Heart right ventricle (tissue), 16 donors: ENCODE measurements at regions not wholly inside any gene's neighbourhood (a gene's known extent, or its start where the extent isn't known, plus 50 kb on each side); places are given as distances from the start of the nearest gene placed in this dataset.

ENCODE experiments used
- ATAC-seq, 8 donors: fragments of 200-7000 bp; cut with Tn5 transposase; one replicate each; pipeline ENCODE4 v1.9.1; 2020; ENCODE audit warnings: mild to moderate bottlenecking in 8 of 8, moderate library complexity in 8 of 8, moderate number of reproducible peaks in 1 of 8
- DNase-seq, 2 donors: peaks; one replicate each; pipeline ENCODE4 v3.0.0-alpha.2; 2020
- H3K27ac ChIP-seq, 10 donors: fragments of 200-600 bp; sonication (generic) in 2 of 10; one replicate each; pipeline versions ENCODE4 v1.5.0 to v1.8.0; 2020 to 2022; ENCODE audit warnings: mild to moderate bottlenecking in 3 of 10
- H3K27me3 ChIP-seq, 7 donors: fragments of 200-600 bp; one replicate each; pipeline ENCODE4 v1.8.0; 2021 to 2022; ENCODE audit warnings: mild to moderate bottlenecking in 2 of 7
- H3K36me3 ChIP-seq, 9 donors: fragments of 200-600 bp; sonication (generic) in 1 of 9; one replicate each; pipeline versions ENCODE4 v1.5.0 to v1.8.0; 2020 to 2022; ENCODE audit warnings: mild to moderate bottlenecking in 2 of 9
- H3K4me1 ChIP-seq, 9 donors: fragments of 200-600 bp; sonication (generic) in 1 of 9; one replicate each; pipeline versions ENCODE4 v1.5.0 to v1.8.0; 2020 to 2022; ENCODE audit warnings: mild to moderate bottlenecking in 4 of 9
- H3K4me3 ChIP-seq, 10 donors: fragments of 200-600 bp; sonication (generic) in 2 of 10; one replicate each; pipeline versions ENCODE4 v1.5.0 to v1.8.0; 2020 to 2022; ENCODE audit warnings: mild to moderate bottlenecking in 7 of 10, moderate library complexity in 2 of 10
- H3K9me3 ChIP-seq, 11 donors: fragments of 200-600 bp in 10 of 11; sonication (generic) in 2 of 11; one replicate each; pipeline versions ENCODE4 v1.5.0 to v1.8.0; 2013 to 2022; ENCODE audit warnings: mild to moderate bottlenecking in 2 of 11, control low read depth in 1 of 11, moderate library complexity in 1 of 11
- WGBS, 2 donors: extraction: QIAGEN DNeasy Blood & Tissue Kit; methylation state at CpG; one replicate each; pipeline ENCODE4 v1.1.7; 2013; ENCODE audit warnings: inconsistent platforms in 1 of 2; 5-methylcytosine and 5-hydroxymethylcytosine counted together
- intact Hi-C, 10 donors: fragments of 100-400 bp; cut with DNase I; formaldehyde crosslinking; loops; one replicate each; pipeline versions ENCODE4 v1.11.1 to v1.14.2; 2022
- TF ChIP-seq, protein P1 (sequence below), 9 donors: fragments of 200-600 bp; sonication (generic) in 2 of 9; IDR thresholded peaks; one replicate each; pipeline versions ENCODE4 v1.5.0 to v1.8.0; 2021 to 2022; ENCODE audit warnings: antibody characterized with exemption in 9 of 9, mild to moderate bottlenecking in 5 of 9, moderate library complexity in 1 of 9
- donor health status: Arrhythmogenic right ventricular cardiomyopathy.
- donor health status: ischemic (EF 13 %, LVEDD 7.1; RV severe dilation, severe dysfunction).
- donor health status: healthy with polysubstance abuse.
- donor health status: DM: no; HTN: yes; CAD: no.
- donor health status: DM: no; HTN: no; CAD: no.
- donor health status: ischemic (EF 25% LVEDD 6.9; RV normal size, moderate dysfunction).
- donor health status: ischemic (EF 25% LVEDD 5.7; RV mildly dilated, moderate dysfunction).
- donor health status: healthy.
- donor health status: DM: yes; HTN: yes; CAD: no.
- donor health status: Ischemic cardiomyopathy.
- donor health status: ischemic (EF 35%, LVEDD 5.7; RV mildly dilated, moderate dysfunction).
- donor health status: nonischemic (EF 11% LVEDD 7.7; RV severe dilation, severe dysfunction).
- donor health status: DM: yes; HTN: yes; CAD: no.
- donor health status: PGD.
- donor health status: ischemic (EF 29% LVEDD 5.4; RV normal size, mild dysfunction).
- donor health status: nonischemic (EF 23%, LVEDD 6.1; RV moderate dilation, normal function).

DNA sequence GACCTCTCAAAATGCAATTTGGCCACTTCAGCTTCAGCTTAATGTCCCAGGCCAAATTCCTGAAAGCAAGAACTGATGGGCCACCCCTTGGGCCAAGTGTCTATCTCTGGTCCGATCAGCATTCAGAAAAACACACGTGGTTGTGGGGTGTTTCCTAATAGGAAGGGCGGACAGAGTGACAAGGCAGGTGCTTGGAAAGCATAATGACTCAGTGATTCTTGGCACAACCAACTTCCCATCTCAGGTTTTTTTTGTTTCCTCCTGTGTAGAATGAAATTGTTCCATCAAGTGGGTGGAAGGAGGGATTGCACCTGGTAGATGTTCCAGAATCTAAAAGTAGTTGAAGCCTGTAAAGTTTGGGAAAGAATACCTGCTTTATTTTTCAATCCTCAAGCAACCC is 155.6 kb downstream of the HS3ST2 start:
- H3K9me3 ChIP-seq: no peaks in the 10 kb centered on the region
- H3K36me3 ChIP-seq: no peaks in the 10 kb centered on the region
- WGBS, 2 donors: 43 to 52% methylated on average over 3 of the region's 3 CpGs
- H3K27me3 ChIP-seq: peaks cover 0 to 12% (median under 1%) of the 10 kb centered on the region in 7 donors
- H3K4me3 ChIP-seq: no peak overlapping the region
- DNase-seq (no peak), ATAC-seq (peak in 6 of 8 donors; percentile 27 to 75 (median 70))
- H3K4me1 ChIP-seq: peaks cover 0 to 27% (median 14%) of the 10 kb centered on the region in 9 donors
- TF ChIP-seq, protein P1, sequence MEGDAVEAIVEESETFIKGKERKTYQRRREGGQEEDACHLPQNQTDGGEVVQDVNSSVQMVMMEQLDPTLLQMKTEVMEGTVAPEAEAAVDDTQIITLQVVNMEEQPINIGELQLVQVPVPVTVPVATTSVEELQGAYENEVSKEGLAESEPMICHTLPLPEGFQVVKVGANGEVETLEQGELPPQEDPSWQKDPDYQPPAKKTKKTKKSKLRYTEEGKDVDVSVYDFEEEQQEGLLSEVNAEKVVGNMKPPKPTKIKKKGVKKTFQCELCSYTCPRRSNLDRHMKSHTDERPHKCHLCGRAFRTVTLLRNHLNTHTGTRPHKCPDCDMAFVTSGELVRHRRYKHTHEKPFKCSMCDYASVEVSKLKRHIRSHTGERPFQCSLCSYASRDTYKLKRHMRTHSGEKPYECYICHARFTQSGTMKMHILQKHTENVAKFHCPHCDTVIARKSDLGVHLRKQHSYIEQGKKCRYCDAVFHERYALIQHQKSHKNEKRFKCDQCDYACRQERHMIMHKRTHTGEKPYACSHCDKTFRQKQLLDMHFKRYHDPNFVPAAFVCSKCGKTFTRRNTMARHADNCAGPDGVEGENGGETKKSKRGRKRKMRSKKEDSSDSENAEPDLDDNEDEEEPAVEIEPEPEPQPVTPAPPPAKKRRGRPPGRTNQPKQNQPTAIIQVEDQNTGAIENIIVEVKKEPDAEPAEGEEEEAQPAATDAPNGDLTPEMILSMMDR (IDR thresholded peaks at IDR 0.05): peak in 5 of 9 donors; percentile 8 to 14 (median 13)
- H3K27ac ChIP-seq: peak overlapping the region in 1 of 10 donors; percentile 2
- intact Hi-C loops: no loop called here

DNA sequence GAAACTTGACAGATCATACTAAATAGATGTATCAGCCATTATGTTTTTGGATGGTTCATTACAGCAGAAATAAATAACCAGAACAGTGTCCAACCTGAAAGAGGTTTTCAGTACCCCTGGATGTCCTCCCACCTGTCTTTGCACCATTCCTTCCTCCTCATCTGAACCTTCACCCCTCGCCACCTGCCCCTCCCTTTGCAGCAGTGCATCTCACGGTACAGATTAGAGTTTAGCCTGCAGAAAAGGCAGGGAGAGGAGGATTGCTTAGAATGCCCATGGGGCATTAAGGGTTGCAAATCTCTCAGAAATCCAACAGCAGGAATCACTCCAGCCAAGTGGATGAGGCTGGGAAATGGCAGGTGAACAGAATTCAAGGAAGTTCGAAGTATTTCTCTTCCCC is 155.0 kb downstream of the HS3ST2 start:
- Histone ChIP-seq H3K27me3 (peaks cover 0 to 9% (median 0%) of the 10 kb centered on the region in 7 donors), H3K4me1 (peaks cover 0 to 27% (median 14%) of the 10 kb centered on the region in 9 donors), H3K9me3 (no peaks in the 10 kb centered on the region), H3K36me3 (no peaks in the 10 kb centered on the region), H3K27ac (no peak overlapping the region), H3K4me3 (no peak overlapping the region)
- DNase-seq (no peak), ATAC-seq (no peak)
- WGBS, 2 donors: 32 to 53% methylated on average over 3 of the region's 3 CpGs
- TF ChIP-seq, protein P1 (IDR thresholded peaks at IDR 0.05): no peak
- intact Hi-C loops: no loop called here

DNA sequence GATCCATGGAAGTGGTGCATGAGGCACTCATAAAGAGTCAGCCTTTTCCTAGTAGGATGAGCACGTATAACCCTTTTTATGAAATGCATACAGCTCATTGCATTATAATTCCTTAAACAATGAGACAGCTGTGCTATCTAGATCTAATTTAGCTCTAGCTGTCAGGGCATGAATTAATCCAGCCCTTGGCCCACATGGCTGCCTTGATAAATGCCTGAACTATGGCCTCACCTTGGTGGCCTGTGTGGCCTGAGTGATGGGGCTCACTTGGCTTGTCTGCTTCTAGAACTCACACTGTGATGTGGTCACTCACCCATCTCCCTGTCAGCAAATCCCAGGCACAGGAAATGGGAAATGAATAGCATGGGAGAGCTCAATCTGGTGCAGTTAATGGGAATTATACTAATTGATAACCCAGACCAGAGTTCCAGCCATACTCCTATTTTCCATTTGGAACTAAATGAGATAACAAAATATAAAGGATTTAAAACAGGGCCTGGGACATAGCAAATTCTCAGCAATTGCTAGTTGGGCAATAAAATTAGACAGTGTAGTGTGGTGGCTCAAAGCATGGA is 153.6 kb downstream of the HS3ST2 start:
- Histone ChIP-seq H3K9me3 (no peaks in the 10 kb centered on the region), H3K36me3 (no peaks in the 10 kb centered on the region), H3K4me1 (peaks cover 0 to 27% (median 14%) of the 10 kb centered on the region in 9 donors), H3K27me3 (peaks cover 0 to 9% (median 0%) of the 10 kb centered on the region in 7 donors), H3K4me3 (no peak overlapping the region), H3K27ac (no peak overlapping the region)
- TF ChIP-seq, protein P1 (IDR thresholded peaks at IDR 0.05): no peak
- no peak for DNase-seq
- intact Hi-C loops: no loop called here
- WGBS, 2 donors: 82 to 85% methylated on average over 1 of the region's 1 CpG
- ATAC-seq: no peak
